Keratinocyte (primary cell): ENCODE measurements at regions not wholly inside any gene's neighbourhood (a gene's known extent, or its start where the extent isn't known, plus 50 kb on each side); places are given as distances from the start of the nearest gene placed in this dataset.

ENCODE experiments used
- DNase-seq: peaks from one replicate; pipeline ENCODE4 v3.0.0-alpha.2; 2011; ENCODE audit warnings: low read depth, missing footprints, low spot score
- FAIRE-seq: peaks from 2 replicates; lab custom pipeline; 2011; peaks lifted over from hg19 to GRCh38; lab: Jason Lieb, UNC
- H2AFZ ChIP-seq: 2 replicates; pipeline ENCODE4 v1.6.0; 2012; ENCODE audit warnings: low read length, control low read depth, inconsistent platforms; ENCODE audit not compliant: control insufficient read depth
- H3K27ac ChIP-seq: 2 replicates; pipeline ENCODE4 v1.5.1; 2011; ENCODE audit warnings: low read length; ENCODE audit not compliant: control insufficient read depth, insufficient read depth
- H3K27me3 ChIP-seq: 3 replicates; pipeline ENCODE4 v1.6.0; 2011; ENCODE audit warnings: low read length; ENCODE audit not compliant: control insufficient read depth, insufficient read depth; ENCODE audit errors: extremely low read depth
- H3K36me3 ChIP-seq, 2 experiments: 2 replicates in 1 of 2; 3 replicates in 1 of 2; pipeline ENCODE4 v1.5.1; 2011; ENCODE audit warnings: low read length in 2 of 2, mild to moderate bottlenecking in 1 of 2; ENCODE audit not compliant: control insufficient read depth in 2 of 2, insufficient read depth in 2 of 2; ENCODE audit errors: extremely low read depth in 1 of 2
- H3K4me1 ChIP-seq: 3 replicates; pipeline ENCODE4 v1.5.1; 2011; ENCODE audit warnings: low read length; ENCODE audit not compliant: control insufficient read depth, insufficient read depth; ENCODE audit errors: extremely low read depth
- H3K4me2 ChIP-seq: 3 replicates; pipeline ENCODE4 v1.6.0; 2011; ENCODE audit warnings: low read depth, low read length; ENCODE audit not compliant: control insufficient read depth, insufficient read depth; ENCODE audit errors: extremely low read depth
- H3K4me3 ChIP-seq, 3 experiments: fragments of 200-600 bp in 1 of 3; sonication (generic) in 1 of 3; 2 replicates in 2 of 3; 3 replicates in 1 of 3; pipeline ENCODE4 v1.5.1; 2011 to 2016; ENCODE audit warnings: low read length in 3 of 3, mild to moderate bottlenecking in 3 of 3, control low read depth in 2 of 3, inconsistent platforms in 1 of 3, low read depth in 1 of 3, mixed read lengths in 1 of 3, mixed run types in 1 of 3, moderate library complexity in 1 of 3; ENCODE audit not compliant: control insufficient read depth in 2 of 3, insufficient read depth in 2 of 3; ENCODE audit errors: extremely low read depth in 1 of 3
- H3K79me2 ChIP-seq: 2 replicates; pipeline ENCODE4 v1.6.0; 2012; ENCODE audit warnings: low read length; ENCODE audit not compliant: control insufficient read depth, insufficient read depth
- H3K9ac ChIP-seq: 3 replicates; pipeline ENCODE4 v1.6.0; 2011; ENCODE audit warnings: low read length; ENCODE audit not compliant: control insufficient read depth, insufficient read depth; ENCODE audit errors: extremely low read depth
- H3K9me1 ChIP-seq: 3 replicates; pipeline ENCODE4 v1.6.0; 2011; ENCODE audit warnings: low read length; ENCODE audit not compliant: control insufficient read depth, insufficient read depth; ENCODE audit errors: extremely low read depth
- H3K9me3 ChIP-seq: 2 replicates; pipeline ENCODE4 v1.5.1; 2012; ENCODE audit warnings: low read depth, low read length; ENCODE audit not compliant: control insufficient read depth
- H4K20me1 ChIP-seq: 3 replicates; pipeline ENCODE4 v1.6.0; 2011; ENCODE audit warnings: low read length; ENCODE audit not compliant: control insufficient read depth, insufficient read depth; ENCODE audit errors: extremely low read depth
- EZH2 ChIP-seq: IDR thresholded peaks from one replicate; pipeline ENCODE4 v1.6.1; 2012; ENCODE audit warnings: inconsistent platforms, mild to moderate bottlenecking, low read length, moderate library complexity
- dilution Hi-C: fragments of 300-500 bp; cut with MboI; formaldehyde crosslinking; loops from one replicate; pipeline ENCODE4 v1.7.0; 2020; ENCODE audit warnings: low sequenced_read_pairs; ENCODE audit not compliant: extremely low pct_ligation_motif_present
- TF ChIP-seq, protein P1 (sequence below), 3 experiments: IDR thresholded peaks in 1 of 3; conservative IDR thresholded peaks in 1 of 3; optimal IDR thresholded peaks in 1 of 3; 2 replicates in 2 of 3; 3 replicates in 1 of 3; pipeline versions ENCODE3 to v1.5.1; 2011; ENCODE audit warnings: low read length in 3 of 3, mild to moderate bottlenecking in 3 of 3, moderate library complexity in 2 of 3, control low read depth in 1 of 3, inconsistent platforms in 1 of 3; ENCODE audit not compliant: insufficient read depth in 2 of 3; ENCODE audit errors: extremely low read depth in 1 of 3

DNA sequence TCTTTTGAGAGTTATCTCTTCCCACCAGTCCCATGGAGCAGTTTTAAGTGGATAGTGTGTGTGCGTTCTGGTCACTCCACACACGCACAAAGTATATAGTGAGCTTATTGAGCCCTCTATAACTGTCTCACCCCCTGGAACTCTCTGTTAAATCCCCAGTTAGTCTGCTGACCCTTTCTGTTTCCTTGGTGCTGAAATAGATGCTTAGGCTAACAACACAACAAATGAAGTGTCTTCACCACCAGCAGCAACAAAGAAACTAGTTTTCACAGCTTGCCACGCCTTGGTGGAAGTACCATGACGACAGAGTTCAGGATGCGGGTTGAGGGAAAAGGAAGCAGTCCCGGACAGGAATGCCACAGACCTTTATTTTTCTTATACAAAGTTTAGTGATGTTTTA is 203.5 kb upstream of the TMEFF2 start:
- Histone ChIP-seq H3K4me3 (no peak overlapping the region), H3K4me2 (no peak overlapping the region), H2AFZ (no peak overlapping the region), H3K36me3 (no peaks in the 10 kb centered on the region), H4K20me1 (no peaks in the 10 kb centered on the region), H3K4me1 (no peaks in the 10 kb centered on the region), H3K79me2 (no peaks in the 10 kb centered on the region), H3K27me3 (no peaks in the 10 kb centered on the region), H3K9me3 (no peaks in the 10 kb centered on the region), H3K9me1 (no peaks in the 10 kb centered on the region), H3K27ac (no peak overlapping the region), H3K9ac (no peak overlapping the region)
- FAIRE-seq, result no peak
- no peak for DNase-seq
- dilution Hi-C loops, result no loop called here
- TF ChIP-seq, protein P1, sequence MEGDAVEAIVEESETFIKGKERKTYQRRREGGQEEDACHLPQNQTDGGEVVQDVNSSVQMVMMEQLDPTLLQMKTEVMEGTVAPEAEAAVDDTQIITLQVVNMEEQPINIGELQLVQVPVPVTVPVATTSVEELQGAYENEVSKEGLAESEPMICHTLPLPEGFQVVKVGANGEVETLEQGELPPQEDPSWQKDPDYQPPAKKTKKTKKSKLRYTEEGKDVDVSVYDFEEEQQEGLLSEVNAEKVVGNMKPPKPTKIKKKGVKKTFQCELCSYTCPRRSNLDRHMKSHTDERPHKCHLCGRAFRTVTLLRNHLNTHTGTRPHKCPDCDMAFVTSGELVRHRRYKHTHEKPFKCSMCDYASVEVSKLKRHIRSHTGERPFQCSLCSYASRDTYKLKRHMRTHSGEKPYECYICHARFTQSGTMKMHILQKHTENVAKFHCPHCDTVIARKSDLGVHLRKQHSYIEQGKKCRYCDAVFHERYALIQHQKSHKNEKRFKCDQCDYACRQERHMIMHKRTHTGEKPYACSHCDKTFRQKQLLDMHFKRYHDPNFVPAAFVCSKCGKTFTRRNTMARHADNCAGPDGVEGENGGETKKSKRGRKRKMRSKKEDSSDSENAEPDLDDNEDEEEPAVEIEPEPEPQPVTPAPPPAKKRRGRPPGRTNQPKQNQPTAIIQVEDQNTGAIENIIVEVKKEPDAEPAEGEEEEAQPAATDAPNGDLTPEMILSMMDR (optimal IDR thresholded peaks at IDR 0.05 in 1 of 3, IDR thresholded peaks at IDR 0.05 in 1 of 3, conservative IDR thresholded peaks at IDR 0.05 in 1 of 3; ENCODE audit: extremely low read depth in 1 of 3, insufficient read depth in 2 of 3, low read length in 3 of 3), result no peak
- TF ChIP-seq EZH2, result no peak

DNA sequence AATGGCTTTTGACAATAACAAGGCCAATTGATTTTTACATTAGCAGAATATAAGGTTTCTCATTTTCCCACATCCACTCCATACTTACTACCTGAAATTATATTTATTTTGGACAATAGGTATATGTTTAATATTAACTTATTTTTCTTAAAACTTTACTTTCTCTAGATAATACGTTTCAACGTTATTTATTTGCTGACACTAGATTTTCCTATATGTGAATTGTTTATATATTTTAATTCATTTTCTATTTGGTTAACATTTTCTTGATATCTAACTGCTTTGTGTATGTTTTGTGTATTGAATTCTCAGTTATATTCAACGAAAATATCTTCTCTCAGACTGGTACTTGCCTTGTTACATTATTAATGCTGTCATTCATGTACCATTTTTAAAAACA is 199.9 kb upstream of the TMEFF2 start:
- no peaks in the 10 kb centered on the region for H3K9me1 ChIP-seq
- no peaks in the 10 kb centered on the region for H3K36me3 ChIP-seq
- H3K9ac ChIP-seq, result no peak overlapping the region
- no peak for FAIRE-seq
- H3K9me3 ChIP-seq, result no peaks in the 10 kb centered on the region
- H3K27ac ChIP-seq, result no peak overlapping the region
- no peaks in the 10 kb centered on the region for H3K4me1 ChIP-seq
- DNase-seq, result no peak
- no peaks in the 10 kb centered on the region for H3K79me2 ChIP-seq
- H4K20me1 ChIP-seq, result no peaks in the 10 kb centered on the region
- H2AFZ ChIP-seq, result no peak overlapping the region
- TF ChIP-seq, protein P1 (optimal IDR thresholded peaks at IDR 0.05 in 1 of 3, IDR thresholded peaks at IDR 0.05 in 1 of 3, conservative IDR thresholded peaks at IDR 0.05 in 1 of 3; ENCODE audit: extremely low read depth in 1 of 3, insufficient read depth in 2 of 3, low read length in 3 of 3), result no peak
- no peak for TF ChIP-seq EZH2
- dilution Hi-C loops, result no loop called here
- H3K27me3 ChIP-seq, result no peaks in the 10 kb centered on the region
- H3K4me2 ChIP-seq, result no peak overlapping the region
- H3K4me3 ChIP-seq, result no peak overlapping the region
